ENCODE measurements at regions not wholly inside any gene's neighbourhood (a gene's known extent, or its start where the extent isn't known, plus 50 kb on each side); places are given as distances from the start of the nearest gene placed in this dataset.
"Not testable (repeated sequence)": the region's sequence is repeated elsewhere in the genome, so short reads cannot be mapped to it uniquely, and the experiment has no call there.

GRCh38 chr10:117492504-117492903 lies 50.0 kb upstream of the EMX2 start:
- Histone ChIP-seq H3K36me3 (no peaks in the 10 kb centered on the region), H3K9me3 (no peaks in the 10 kb centered on the region), H3K27me3 (peaks cover 53% of the 10 kb centered on the region), H3K4me3 (no peak overlapping the region), H3K27ac (no peak overlapping the region), H3K4me1 (peaks cover 0 to 7% (median 0%) of the 10 kb centered on the region in 3 donors)
- WGBS, 2 donors (ENCODE audit: low coverage in 1 of 2), result 57 to 65% methylated on average over 5 of the region's 6 CpGs
- TF ChIP-seq EP300 (IDR thresholded peaks at IDR 0.05) (no peak), CTCF (IDR thresholded peaks at IDR 0.05) (no peak), POLR2A (IDR thresholded peaks at IDR 0.05) (no peak), POLR2AphosphoS5 (IDR thresholded peaks at IDR 0.05) (no peak)
- no peak for ATAC-seq

- Histone ChIP-seq H3K27me3 (peaks cover 41% of the 10 kb centered on the region), H3K36me3 (no peaks in the 10 kb centered on the region), H3K27ac (no peak overlapping the region), H3K4me3 (no peak overlapping the region), H3K4me1 (no peaks in the 10 kb centered on the region), H3K9me3 (no peaks in the 10 kb centered on the region)
- no peak for TF ChIP-seq POLR2AphosphoS5 (IDR thresholded peaks at IDR 0.05)
- TF ChIP-seq POLR2A (IDR thresholded peaks at IDR 0.05), result no peak
- no peak for TF ChIP-seq EP300 (IDR thresholded peaks at IDR 0.05)
- TF ChIP-seq CTCF (IDR thresholded peaks at IDR 0.05), result no peak
- no peak for ATAC-seq
- 38 to 56% methylated on average over 4 to 5 of the region's 7 CpGs for WGBS, 2 donors (ENCODE audit: low coverage in 1 of 2)
These were observed 54.5 kb upstream of the EMX2 start for GRCh38 chr10:117488004-117488403.

- H3K36me3 ChIP-seq, result no peaks in the 10 kb centered on the region
- no peaks in the 10 kb centered on the region for H3K9me3 ChIP-seq
- H3K27ac ChIP-seq, result no peak overlapping the region
- WGBS, 2 donors (ENCODE audit: low coverage in 1 of 2), result no CpG with 5 or more reads among the region's 4 CpGs
- TF ChIP-seq POLR2AphosphoS5 (IDR thresholded peaks at IDR 0.05) (no peak), POLR2A (IDR thresholded peaks at IDR 0.05) (no peak)
- H3K4me1 ChIP-seq, result no peaks in the 10 kb centered on the region
- ATAC-seq, result no peak
- H3K27me3 ChIP-seq, result peaks cover 27% of the 10 kb centered on the region
- no peak overlapping the region for H3K4me3 ChIP-seq
These were observed 55.9 kb upstream of the EMX2 start for GRCh38 chr10:117486606-117487005.

- H3K27me3 ChIP-seq, result peaks cover 32% of the 10 kb centered on the region
- TF ChIP-seq CTCF (IDR thresholded peaks at IDR 0.05) (no peak), POLR2AphosphoS5 (IDR thresholded peaks at IDR 0.05) (no peak), POLR2A (IDR thresholded peaks at IDR 0.05) (no peak), EP300 (IDR thresholded peaks at IDR 0.05) (no peak)
- no peak overlapping the region for H3K4me3 ChIP-seq
- no peak overlapping the region for H3K27ac ChIP-seq
- H3K9me3 ChIP-seq, result no peaks in the 10 kb centered on the region
- 60 to 69% methylated on average over 1 to 3 of the region's 5 CpGs for WGBS, 2 donors (ENCODE audit: low coverage in 1 of 2)
- no peaks in the 10 kb centered on the region for H3K36me3 ChIP-seq
- no peak for ATAC-seq
- H3K4me1 ChIP-seq, result no peaks in the 10 kb centered on the region
These were observed 59.4 kb upstream of the EMX2 start for GRCh38 chr10:117483056-117483590.

- H3K9me3 ChIP-seq, H3K36me3 ChIP-seq, H3K27ac ChIP-seq, ATAC-seq, H3K4me1 ChIP-seq, H3K4me3 ChIP-seq: not testable (repeated sequence)
- 75 to 89% methylated on average over 1 to 4 of the region's 6 CpGs for WGBS, 2 donors (ENCODE audit: low coverage in 1 of 2)
- peaks cover 47% of the 10 kb centered on the region for H3K27me3 ChIP-seq
These were observed 61.5 kb upstream of the EMX2 start for GRCh38 chr10:117481011-117481410.

GRCh38 chr10:117480097-117480496 lies 62.4 kb upstream of the EMX2 start:
- no CpG with 5 or more reads among the region's 1 CpG for WGBS, 2 donors (ENCODE audit: low coverage in 1 of 2)
- Histone ChIP-seq H3K4me1 (no peaks in the 10 kb centered on the region), H3K4me3 (no peak overlapping the region), H3K9me3 (no peaks in the 10 kb centered on the region), H3K27me3 (peaks cover 53% of the 10 kb centered on the region), H3K27ac (no peak overlapping the region), H3K36me3 (no peaks in the 10 kb centered on the region)
- no peak for ATAC-seq
- no peak for TF ChIP-seq CTCF (IDR thresholded peaks at IDR 0.05)
- no peak for TF ChIP-seq POLR2AphosphoS5 (IDR thresholded peaks at IDR 0.05)

Measured in gastroesophageal sphincter (tissue), 4 donors.